ENCODE measurements at regions not wholly inside any gene's neighbourhood (a gene's known extent, or its start where the extent isn't known, plus 50 kb on each side); places are given as distances from the start of the nearest gene placed in this dataset.

DNA sequence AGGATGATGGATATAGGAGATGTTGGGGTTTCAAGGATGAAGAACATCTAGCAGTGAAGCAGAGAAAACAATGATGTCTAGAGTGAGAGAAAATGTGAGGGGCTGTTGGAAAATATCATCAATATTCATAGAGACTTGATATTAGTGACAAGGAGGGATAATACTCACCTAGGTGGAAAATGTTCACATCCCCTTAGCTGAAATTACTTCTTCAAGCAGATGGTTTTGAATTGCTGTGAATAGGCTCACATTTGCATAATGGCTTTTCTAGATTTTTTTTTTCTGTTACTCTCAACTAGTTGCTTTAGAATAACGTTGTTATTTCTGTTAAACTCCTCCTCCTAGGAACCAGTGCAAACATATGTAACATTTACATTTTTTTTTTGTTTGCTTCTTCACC lies 61.6 kb upstream of the MAP1B start:
- TF ChIP-seq, protein P1, sequence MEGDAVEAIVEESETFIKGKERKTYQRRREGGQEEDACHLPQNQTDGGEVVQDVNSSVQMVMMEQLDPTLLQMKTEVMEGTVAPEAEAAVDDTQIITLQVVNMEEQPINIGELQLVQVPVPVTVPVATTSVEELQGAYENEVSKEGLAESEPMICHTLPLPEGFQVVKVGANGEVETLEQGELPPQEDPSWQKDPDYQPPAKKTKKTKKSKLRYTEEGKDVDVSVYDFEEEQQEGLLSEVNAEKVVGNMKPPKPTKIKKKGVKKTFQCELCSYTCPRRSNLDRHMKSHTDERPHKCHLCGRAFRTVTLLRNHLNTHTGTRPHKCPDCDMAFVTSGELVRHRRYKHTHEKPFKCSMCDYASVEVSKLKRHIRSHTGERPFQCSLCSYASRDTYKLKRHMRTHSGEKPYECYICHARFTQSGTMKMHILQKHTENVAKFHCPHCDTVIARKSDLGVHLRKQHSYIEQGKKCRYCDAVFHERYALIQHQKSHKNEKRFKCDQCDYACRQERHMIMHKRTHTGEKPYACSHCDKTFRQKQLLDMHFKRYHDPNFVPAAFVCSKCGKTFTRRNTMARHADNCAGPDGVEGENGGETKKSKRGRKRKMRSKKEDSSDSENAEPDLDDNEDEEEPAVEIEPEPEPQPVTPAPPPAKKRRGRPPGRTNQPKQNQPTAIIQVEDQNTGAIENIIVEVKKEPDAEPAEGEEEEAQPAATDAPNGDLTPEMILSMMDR (IDR thresholded peaks at IDR 0.05) = no peak
- no peak for TF ChIP-seq POLR2A (IDR thresholded peaks at IDR 0.05)

Data from testis (tissue), 2 donors.